Endothelial cell of umbilical vein (primary cell): ENCODE measurements at regions not wholly inside any gene's neighbourhood (a gene's known extent, or its start where the extent isn't known, plus 50 kb on each side); places are given as distances from the start of the nearest gene placed in this dataset.

Source experiments
- BruUV-seq: library from RNA; stranded (reverse); fragments of 400-500 nt; replicated peaks from 2 replicates; lab custom pipeline; 2021; lab: Mats Ljungman, UMichigan
- CTCF ChIA-PET: fragments of 300-600, 350-600 bp; sonication (Branson Sonifier 250); formaldehyde crosslinking; loops from one replicate; lab custom pipeline; 2021; ENCODE audit warnings: antibody characterized with exemption, inconsistent platforms; lab: Charles Lee
- POLR2A ChIA-PET: fragments of 300-600, 350-600 bp; sonication (Branson Sonifier 250); formaldehyde crosslinking; loops from one replicate; lab custom pipeline; 2021; ENCODE audit warnings: antibody characterized with exemption, inconsistent platforms; lab: Charles Lee
- DNase-seq: peaks from one replicate; pipeline ENCODE4 v3.0.0-alpha.2; 2011; ENCODE audit warnings: low read depth, low spot score
- FAIRE-seq: peaks from 2 replicates; lab custom pipeline; 2011; peaks lifted over from hg19 to GRCh38; lab: Jason Lieb, UNC
- H2AFZ ChIP-seq: 2 replicates; pipeline ENCODE4 v1.6.0; 2012; ENCODE audit warnings: low read depth, low read length, control low read depth, inconsistent platforms
- H3K27ac ChIP-seq: 2 replicates; pipeline ENCODE4 v1.5.1; 2011; ENCODE audit warnings: low read depth, mild to moderate bottlenecking, control low read depth, low read length, moderate library complexity; ENCODE audit not compliant: insufficient read depth
- H3K27me3 ChIP-seq, 2 experiments: 2 replicates each; pipeline versions ENCODE4 v1.6.0 to v1.6.1; 2011; ENCODE audit warnings: low read length in 2 of 2, mixed read lengths in 1 of 2; ENCODE audit not compliant: control insufficient read depth in 2 of 2, insufficient read depth in 2 of 2
- H3K36me3 ChIP-seq, 2 experiments: 2 replicates in 1 of 2; 3 replicates in 1 of 2; pipeline ENCODE4 v1.5.1; 2011; ENCODE audit warnings: low read length in 2 of 2, mild to moderate bottlenecking in 1 of 2, moderate library complexity in 1 of 2; ENCODE audit not compliant: control insufficient read depth in 2 of 2, insufficient read depth in 2 of 2; ENCODE audit errors: extremely low read depth in 1 of 2
- H3K4me1 ChIP-seq: 3 replicates; pipeline ENCODE4 v1.5.1; 2011; ENCODE audit warnings: mild to moderate bottlenecking, low read length; ENCODE audit not compliant: control insufficient read depth, insufficient read depth; ENCODE audit errors: extremely low read depth
- H3K4me2 ChIP-seq: 2 replicates; pipeline ENCODE4 v1.6.1; 2011; ENCODE audit warnings: low read length, control low read depth, mixed read lengths; ENCODE audit not compliant: insufficient read depth
- H3K4me3 ChIP-seq, 3 experiments: fragments of 200-600 bp in 1 of 3; sonication (generic), shearing (Covaris generic) in 1 of 3; replicated peaks in 1 of 3; 2 replicates each; pipeline ENCODE4 v1.5.1; 2011 to 2016; ENCODE audit warnings: control low read depth in 3 of 3, low read length in 3 of 3, mild to moderate bottlenecking in 2 of 3, inconsistent platforms in 1 of 3, low read depth in 1 of 3, moderate library complexity in 1 of 3; ENCODE audit not compliant: insufficient read depth in 1 of 3
- H3K79me2 ChIP-seq: 2 replicates; pipeline ENCODE4 v1.6.0; 2012; ENCODE audit warnings: low read length, inconsistent platforms; ENCODE audit not compliant: control insufficient read depth, insufficient read depth
- H3K9ac ChIP-seq: replicated peaks from 2 replicates; pipeline ENCODE3; 2011; ENCODE audit warnings: low read length, control low read depth; ENCODE audit not compliant: insufficient read depth; ENCODE audit errors: extremely low read depth
- H3K9me1 ChIP-seq: replicated peaks from 3 replicates; pipeline ENCODE4 v1.6.0; 2011; ENCODE audit warnings: mild to moderate bottlenecking, low read length; ENCODE audit not compliant: control insufficient read depth, insufficient read depth; ENCODE audit errors: extremely low read depth
- H3K9me3 ChIP-seq: replicated peaks from 2 replicates; pipeline ENCODE4 v1.5.1; 2012; ENCODE audit warnings: low read length, inconsistent platforms; ENCODE audit not compliant: control insufficient read depth, insufficient read depth
- H4K20me1 ChIP-seq: replicated peaks from 2 replicates; pipeline ENCODE3; 2011; ENCODE audit warnings: mild to moderate bottlenecking, low read length; ENCODE audit not compliant: control insufficient read depth, insufficient read depth; ENCODE audit errors: extremely low read depth
- EZH2 ChIP-seq: IDR thresholded peaks from 2 replicates; pipeline ENCODE4 v1.6.1; 2012; ENCODE audit warnings: borderline replicate concordance, low read depth, mild to moderate bottlenecking, moderate library complexity, low read length, inconsistent platforms; ENCODE audit not compliant: severe bottlenecking
- FOS ChIP-seq: IDR thresholded peaks from 2 replicates; pipeline ENCODE4 v1.6.1; 2011; ENCODE audit warnings: mild to moderate bottlenecking, low read length, moderate library complexity, borderline replicate concordance; ENCODE audit not compliant: insufficient read depth
- GATA2 ChIP-seq: IDR thresholded peaks from 2 replicates; pipeline ENCODE4 v1.7.0; 2011; ENCODE audit warnings: low read depth, mild to moderate bottlenecking, moderate library complexity, mixed read lengths, low read length; ENCODE audit not compliant: insufficient read length, insufficient read depth
- JUN ChIP-seq: IDR thresholded peaks from 2 replicates; pipeline ENCODE4 v1.6.1; 2011; ENCODE audit warnings: borderline replicate concordance, low read depth; ENCODE audit not compliant: insufficient read length, insufficient read depth
- MYC ChIP-seq: IDR thresholded peaks from one replicate; pipeline ENCODE4 v1.6.1; 2011; ENCODE audit warnings: mild to moderate bottlenecking, low read depth, low read length
- POLR2A ChIP-seq: IDR thresholded peaks from 2 replicates; pipeline ENCODE4 v1.6.1; 2012; ENCODE audit warnings: low read depth, mild to moderate bottlenecking, control low read depth, low read length
- POLR2AphosphoS5 ChIP-seq: IDR thresholded peaks from 2 replicates; pipeline ENCODE4 v1.6.1; 2012; ENCODE audit warnings: low read depth, mild to moderate bottlenecking, control low read depth, low read length, moderate library complexity; ENCODE audit not compliant: insufficient read depth
- dilution Hi-C: fragments of 300-500 bp; cut with MboI; formaldehyde crosslinking; loops from one replicate; pipeline ENCODE4 v1.15.0; 2019; ENCODE audit warnings: low sequenced_read_pairs; ENCODE audit not compliant: extremely low pct_ligation_motif_present
- intact Hi-C: fragments of 100-400 bp; cut with micrococcal nuclease; formaldehyde crosslinking; loops from one replicate; pipeline ENCODE4 v1.10.0; 2022
- TF ChIP-seq, protein P1 (sequence below): IDR thresholded peaks from 2 replicates; pipeline ENCODE4 v1.6.1; 2011; ENCODE audit not compliant: insufficient read depth, insufficient read length
- TF ChIP-seq, protein P2 (sequence below), 2 donors: IDR thresholded peaks; 1 replicate in 1 of 2; 2 replicates in 1 of 2; pipeline ENCODE4 v1.5.1; 2011; ENCODE audit warnings: low read length in 2 of 2, mild to moderate bottlenecking in 2 of 2, moderate library complexity in 2 of 2, control low read depth in 1 of 2, inconsistent platforms in 1 of 2, low read depth in 1 of 2; ENCODE audit not compliant: insufficient read depth in 1 of 2; ENCODE audit errors: extremely low read depth in 1 of 2

DNA sequence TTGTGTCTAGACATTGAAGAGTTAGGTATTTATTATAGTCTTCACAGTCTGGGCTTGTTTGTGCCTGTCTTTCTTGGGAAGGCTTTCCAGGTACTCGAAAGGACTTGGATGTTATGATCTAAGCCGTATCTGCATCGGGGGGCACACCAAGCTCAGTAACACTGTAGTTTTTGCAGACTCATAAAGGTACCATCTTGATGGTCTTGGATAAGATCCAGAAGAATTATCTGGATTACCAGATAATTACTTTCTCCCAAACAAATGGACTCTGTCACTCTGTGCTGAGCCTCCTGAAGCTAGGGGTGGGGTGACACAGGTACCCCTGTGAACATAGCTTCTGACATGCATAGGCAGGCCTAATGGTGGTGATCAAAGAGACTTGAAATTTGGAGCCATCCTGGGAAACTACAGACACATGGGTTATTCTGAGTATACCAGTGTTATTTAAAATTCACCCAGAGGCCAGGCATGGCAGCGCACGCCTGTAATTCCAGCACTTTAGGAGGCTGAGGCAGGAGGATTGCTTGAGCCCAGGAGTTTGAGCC, 238.6 kb upstream of the TPM1 start:
- Histone ChIP-seq H3K27ac (no peak overlapping the region), H3K27me3 (peaks cover 0 to 6% of the 10 kb centered on the region in 2 experiments), H4K20me1 (no peaks in the 10 kb centered on the region), H3K9me3 (no peaks in the 10 kb centered on the region), H2AFZ (no peak overlapping the region), H3K9ac (no peak overlapping the region), H3K79me2 (no peaks in the 10 kb centered on the region), H3K36me3 (no peaks in the 10 kb centered on the region), H3K9me1 (no peaks in the 10 kb centered on the region), H3K4me2 (no peak overlapping the region), H3K4me1 (no peaks in the 10 kb centered on the region), H3K4me3 (no peak overlapping the region)
- BruUV-seq = no TSS peak
- intact Hi-C loops (no loop called here), dilution Hi-C loops (no loop called here)
- CTCF ChIA-PET = interaction anchor here (0.7 to 1.4 kb wide), 2 partner anchors 22 to 243 kb away, joined by 3 read pairs; no protein-coding TSS in a partner anchor
- FAIRE-seq (no peak), DNase-seq (no peak)
- POLR2A ChIA-PET = interaction anchor here (1.5 kb wide), 1 partner anchor 238 kb away, joined by 3 read pairs; the partner anchor contains the start of gene TPM1
- TF ChIP-seq JUN (no peak), MYC (no peak), POLR2AphosphoS5 (no peak)
- TF ChIP-seq, protein P1, sequence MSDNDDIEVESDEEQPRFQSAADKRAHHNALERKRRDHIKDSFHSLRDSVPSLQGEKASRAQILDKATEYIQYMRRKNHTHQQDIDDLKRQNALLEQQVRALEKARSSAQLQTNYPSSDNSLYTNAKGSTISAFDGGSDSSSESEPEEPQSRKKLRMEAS = no peak

DNA sequence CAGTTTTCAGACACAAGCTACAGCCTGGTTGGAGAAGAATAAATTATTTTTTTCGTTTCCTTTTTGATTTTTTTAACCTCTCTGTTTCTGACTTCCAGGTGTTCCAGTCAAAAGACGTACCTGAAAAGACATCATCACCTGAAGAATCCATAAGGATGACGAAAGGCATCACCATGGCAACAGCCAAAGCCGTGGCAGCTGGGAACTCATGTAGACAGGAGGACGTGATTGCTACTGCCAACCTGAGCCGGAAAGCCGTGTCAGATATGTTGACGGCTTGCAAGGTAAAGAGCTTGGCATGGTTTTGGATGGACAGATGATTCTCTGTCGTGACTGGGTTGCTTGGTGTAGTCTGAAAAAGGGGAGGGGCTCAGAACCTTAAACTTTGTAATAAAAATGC, 237.0 kb upstream of the TPM1 start:
- dilution Hi-C loops = no loop called here

More for the DNA sequence above, 237.0 kb upstream of the TPM1 start:
- Histone ChIP-seq H3K36me3 (no peaks in the 10 kb centered on the region), H3K27ac (no peak overlapping the region), H3K9ac (no peak overlapping the region), H3K79me2 (no peaks in the 10 kb centered on the region), H3K27me3 (peaks cover 0 to under 1% of the 10 kb centered on the region in 2 experiments), H3K4me2 (no peak overlapping the region), H3K4me3 (no peak overlapping the region), H4K20me1 (no peaks in the 10 kb centered on the region), H3K9me3 (no peaks in the 10 kb centered on the region), H3K4me1 (no peaks in the 10 kb centered on the region), H3K9me1 (no peaks in the 10 kb centered on the region), H2AFZ (no peak overlapping the region)
- BruUV-seq = no TSS peak
- CTCF ChIA-PET = no interaction called here
- TF ChIP-seq, protein P1 = no peak
- no peak for TF ChIP-seq GATA2
- no peak for TF ChIP-seq POLR2AphosphoS5
- TF ChIP-seq FOS = no peak
- TF ChIP-seq, protein P2, sequence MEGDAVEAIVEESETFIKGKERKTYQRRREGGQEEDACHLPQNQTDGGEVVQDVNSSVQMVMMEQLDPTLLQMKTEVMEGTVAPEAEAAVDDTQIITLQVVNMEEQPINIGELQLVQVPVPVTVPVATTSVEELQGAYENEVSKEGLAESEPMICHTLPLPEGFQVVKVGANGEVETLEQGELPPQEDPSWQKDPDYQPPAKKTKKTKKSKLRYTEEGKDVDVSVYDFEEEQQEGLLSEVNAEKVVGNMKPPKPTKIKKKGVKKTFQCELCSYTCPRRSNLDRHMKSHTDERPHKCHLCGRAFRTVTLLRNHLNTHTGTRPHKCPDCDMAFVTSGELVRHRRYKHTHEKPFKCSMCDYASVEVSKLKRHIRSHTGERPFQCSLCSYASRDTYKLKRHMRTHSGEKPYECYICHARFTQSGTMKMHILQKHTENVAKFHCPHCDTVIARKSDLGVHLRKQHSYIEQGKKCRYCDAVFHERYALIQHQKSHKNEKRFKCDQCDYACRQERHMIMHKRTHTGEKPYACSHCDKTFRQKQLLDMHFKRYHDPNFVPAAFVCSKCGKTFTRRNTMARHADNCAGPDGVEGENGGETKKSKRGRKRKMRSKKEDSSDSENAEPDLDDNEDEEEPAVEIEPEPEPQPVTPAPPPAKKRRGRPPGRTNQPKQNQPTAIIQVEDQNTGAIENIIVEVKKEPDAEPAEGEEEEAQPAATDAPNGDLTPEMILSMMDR (IDR thresholded peaks at IDR 0.05; ENCODE audit: extremely low read depth in 1 of 2, insufficient read depth in 1 of 2, low read depth in 1 of 2, low read length in 2 of 2) = no peak
- TF ChIP-seq POLR2A = no peak
- TF ChIP-seq JUN = no peak
- no peak for TF ChIP-seq MYC
- no peak for TF ChIP-seq EZH2
- DNase-seq (no peak), FAIRE-seq (no peak)
- POLR2A ChIA-PET = no interaction called here
- intact Hi-C loops = no loop called here
